ENCODE measurements at regions not wholly inside any gene's neighbourhood (a gene's known extent, or its start where the extent isn't known, plus 50 kb on each side); places are given as distances from the start of the nearest gene placed in this dataset.

DNA sequence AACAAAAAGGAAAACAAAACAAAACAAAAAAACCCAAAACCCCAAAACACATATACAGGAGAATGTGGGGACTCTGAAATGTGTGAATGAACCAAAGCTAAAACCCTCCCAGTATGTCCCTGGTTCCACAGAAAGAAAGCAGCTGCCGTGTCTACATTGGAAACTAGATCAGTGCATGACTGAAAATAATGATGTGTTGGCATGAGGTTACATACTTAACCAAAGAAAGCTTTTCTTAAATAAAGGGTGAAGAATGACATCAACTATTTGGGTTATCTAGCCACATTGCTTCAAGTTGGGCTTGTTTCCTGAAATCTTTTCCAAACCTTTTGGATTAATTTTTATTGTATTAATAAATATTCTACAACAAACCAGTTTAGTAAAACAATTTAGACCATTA is 91.9 kb upstream of the FN1 start:
- H3K9me3 ChIP-seq = no peaks in the 10 kb centered on the region
- H3K4me1 ChIP-seq (ENCODE audit: control insufficient read depth in 1 of 2, low read depth in 2 of 2) = peaks cover 5 to 42% of the 10 kb centered on the region in 2 donors
- DNase-seq (ENCODE audit: low spot score) (no peak), ATAC-seq (ENCODE audit: insufficient number of reproducible peaks, low FRiP score, low read depth) (no peak)
- no peaks in the 10 kb centered on the region for H3K36me3 ChIP-seq
- no peak overlapping the region for H3K4me3 ChIP-seq
- no peaks in the 10 kb centered on the region for H3K27me3 ChIP-seq (replicated peaks; ENCODE audit: insufficient read depth)
- peak overlapping the region in 1 of 2 donors; percentile 29 for H3K27ac ChIP-seq
- TF ChIP-seq, protein P1, sequence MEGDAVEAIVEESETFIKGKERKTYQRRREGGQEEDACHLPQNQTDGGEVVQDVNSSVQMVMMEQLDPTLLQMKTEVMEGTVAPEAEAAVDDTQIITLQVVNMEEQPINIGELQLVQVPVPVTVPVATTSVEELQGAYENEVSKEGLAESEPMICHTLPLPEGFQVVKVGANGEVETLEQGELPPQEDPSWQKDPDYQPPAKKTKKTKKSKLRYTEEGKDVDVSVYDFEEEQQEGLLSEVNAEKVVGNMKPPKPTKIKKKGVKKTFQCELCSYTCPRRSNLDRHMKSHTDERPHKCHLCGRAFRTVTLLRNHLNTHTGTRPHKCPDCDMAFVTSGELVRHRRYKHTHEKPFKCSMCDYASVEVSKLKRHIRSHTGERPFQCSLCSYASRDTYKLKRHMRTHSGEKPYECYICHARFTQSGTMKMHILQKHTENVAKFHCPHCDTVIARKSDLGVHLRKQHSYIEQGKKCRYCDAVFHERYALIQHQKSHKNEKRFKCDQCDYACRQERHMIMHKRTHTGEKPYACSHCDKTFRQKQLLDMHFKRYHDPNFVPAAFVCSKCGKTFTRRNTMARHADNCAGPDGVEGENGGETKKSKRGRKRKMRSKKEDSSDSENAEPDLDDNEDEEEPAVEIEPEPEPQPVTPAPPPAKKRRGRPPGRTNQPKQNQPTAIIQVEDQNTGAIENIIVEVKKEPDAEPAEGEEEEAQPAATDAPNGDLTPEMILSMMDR (IDR thresholded peaks at IDR 0.05) = no peak

DNA sequence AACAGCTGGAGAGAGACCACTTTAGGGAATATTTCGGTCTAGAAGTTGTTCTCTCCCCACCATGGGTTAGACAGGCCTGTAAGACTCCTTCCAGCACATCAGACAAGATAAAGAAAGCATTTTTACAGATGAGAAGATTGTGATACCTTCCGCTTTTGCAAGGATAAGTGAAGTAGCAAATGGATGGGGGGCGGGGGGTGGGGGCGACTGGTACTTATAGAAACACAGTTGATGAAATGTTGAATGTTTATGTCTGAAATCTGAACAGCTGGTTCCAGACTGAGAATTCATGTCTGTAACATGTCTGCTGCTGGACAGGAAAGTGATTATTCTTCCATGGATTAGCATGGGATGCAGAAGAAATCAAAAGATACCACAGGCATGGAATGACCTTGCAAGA is 90.5 kb upstream of the FN1 start:
- H3K36me3 ChIP-seq = no peaks in the 10 kb centered on the region
- ATAC-seq (ENCODE audit: insufficient number of reproducible peaks, low FRiP score, low read depth) (no peak), DNase-seq (ENCODE audit: low spot score) (no peak)
- H3K27ac ChIP-seq = no peak overlapping the region
- H3K4me3 ChIP-seq = no peak overlapping the region
- TF ChIP-seq, protein P1 (IDR thresholded peaks at IDR 0.05) = no peak
- H3K9me3 ChIP-seq = no peaks in the 10 kb centered on the region
- peaks cover 5 to 35% of the 10 kb centered on the region in 2 donors for H3K4me1 ChIP-seq (ENCODE audit: control insufficient read depth in 1 of 2, low read depth in 2 of 2)
- H3K27me3 ChIP-seq (replicated peaks; ENCODE audit: insufficient read depth) = no peaks in the 10 kb centered on the region

DNA sequence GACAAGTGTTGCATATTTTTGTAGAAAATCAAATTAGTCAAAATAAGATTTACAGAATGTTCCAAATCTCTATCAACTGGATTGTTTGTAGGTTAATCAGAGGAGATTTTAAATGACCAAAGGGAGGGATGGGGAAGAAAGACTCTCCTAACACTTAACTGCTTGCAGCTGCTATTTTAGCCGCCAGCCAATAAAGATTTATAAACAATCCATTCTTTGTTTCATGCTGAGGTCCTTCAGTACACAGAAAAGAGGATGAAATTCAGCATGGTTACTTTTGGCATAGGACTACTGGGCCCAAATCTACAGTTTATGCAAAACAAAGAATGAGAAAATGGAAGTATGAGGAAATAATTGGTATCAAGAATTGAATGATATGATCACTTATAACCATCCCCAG is 86.4 kb upstream of the FN1 start:
- ATAC-seq (ENCODE audit: insufficient number of reproducible peaks, low FRiP score, low read depth) = no peak
- DNase-seq (ENCODE audit: low spot score) = no peak
- Histone ChIP-seq H3K27me3 (replicated peaks; ENCODE audit: insufficient read depth) (no peaks in the 10 kb centered on the region), H3K36me3 (no peaks in the 10 kb centered on the region), H3K4me1 (ENCODE audit: control insufficient read depth in 1 of 2, low read depth in 2 of 2) (peaks cover 0 to 4% of the 10 kb centered on the region in 2 donors), H3K27ac (no peak overlapping the region), H3K9me3 (no peaks in the 10 kb centered on the region), H3K4me3 (no peak overlapping the region)
- TF ChIP-seq, protein P1 (IDR thresholded peaks at IDR 0.05) = no peak

DNA sequence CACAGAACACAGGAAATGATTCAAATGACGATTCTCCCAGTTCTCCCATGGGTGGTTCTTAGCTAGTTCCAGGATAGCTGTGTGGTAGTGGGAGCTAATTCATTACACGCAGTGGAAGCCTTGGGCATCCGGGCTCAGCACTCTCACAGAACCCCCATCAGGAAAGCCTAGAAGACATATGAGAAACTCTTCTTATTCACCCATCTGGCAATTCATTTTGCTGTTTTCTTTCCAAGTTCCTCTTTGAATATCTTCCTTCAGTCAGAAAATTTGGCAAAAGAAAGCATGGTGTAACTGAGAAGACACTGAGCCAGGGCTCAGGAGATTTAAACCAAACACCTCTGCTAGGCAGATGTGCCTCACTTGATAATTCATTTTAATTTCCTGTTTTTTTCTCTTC is 85.2 kb upstream of the FN1 start:
- ATAC-seq (ENCODE audit: insufficient number of reproducible peaks, low FRiP score, low read depth) = no peak
- Histone ChIP-seq H3K9me3 (no peaks in the 10 kb centered on the region), H3K27ac (no peak overlapping the region), H3K36me3 (no peaks in the 10 kb centered on the region), H3K27me3 (replicated peaks; ENCODE audit: insufficient read depth) (no peaks in the 10 kb centered on the region), H3K4me3 (no peak overlapping the region), H3K4me1 (ENCODE audit: control insufficient read depth in 1 of 2, low read depth in 2 of 2) (peaks cover 0 to 4% of the 10 kb centered on the region in 2 donors)
- TF ChIP-seq, protein P1 (IDR thresholded peaks at IDR 0.05) = no peak
- no peak for DNase-seq (ENCODE audit: low spot score)

DNA sequence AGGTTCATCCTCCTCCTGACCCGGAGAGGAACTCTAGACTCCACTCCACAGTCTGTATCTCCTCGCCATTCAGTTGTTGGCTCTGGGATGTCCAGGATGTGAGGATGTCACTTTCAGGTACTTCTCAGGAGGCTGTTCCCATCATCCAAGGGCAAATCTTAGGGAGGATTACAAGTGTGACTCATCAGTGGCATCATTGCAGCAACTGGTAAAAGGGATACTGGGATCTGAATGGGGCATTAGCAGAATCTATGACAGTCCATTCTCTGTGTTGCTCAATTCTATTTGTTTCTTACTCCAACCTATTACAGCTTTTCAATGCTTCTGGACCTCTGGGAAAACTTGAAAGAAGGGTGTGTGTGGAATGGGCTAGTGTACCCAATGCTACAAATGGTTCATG is 81.5 kb upstream of the FN1 start:
- H3K4me3 ChIP-seq = no peak overlapping the region
- no peaks in the 10 kb centered on the region for H3K9me3 ChIP-seq
- H3K4me1 ChIP-seq (ENCODE audit: control insufficient read depth in 1 of 2, low read depth in 2 of 2) = peaks cover 0 to 4% of the 10 kb centered on the region in 2 donors
- ATAC-seq (ENCODE audit: insufficient number of reproducible peaks, low FRiP score, low read depth) = no peak
- no peaks in the 10 kb centered on the region for H3K36me3 ChIP-seq
- TF ChIP-seq, protein P1 (IDR thresholded peaks at IDR 0.05) = no peak
- no peaks in the 10 kb centered on the region for H3K27me3 ChIP-seq (replicated peaks; ENCODE audit: insufficient read depth)
- no peak for DNase-seq (ENCODE audit: low spot score)
- H3K27ac ChIP-seq = no peak overlapping the region

Data from thoracic aorta (tissue), 2 donors.